ENCODE measurements at regions not wholly inside any gene's neighbourhood (a gene's known extent, or its start where the extent isn't known, plus 50 kb on each side); places are given as distances from the start of the nearest gene placed in this dataset.

- TF ChIP-seq EZH2 (IDR thresholded peaks at IDR 0.05), result no peak
- no peak for TF ChIP-seq POLR2AphosphoS5 (IDR thresholded peaks at IDR 0.05; ENCODE audit: borderline replicate concordance, low read depth, low read length)
- no peak for TF ChIP-seq FOXP2 (optimal IDR thresholded peaks at IDR 0.05; ENCODE audit: control extremely low read depth, extremely low read length, insufficient read depth)
These were observed 303.5 kb upstream of the NR5A2 start for GRCh38 chr1:199724049-199724448.

All from SK-N-MC (cell line).